ENCODE measurements at regions not wholly inside any gene's neighbourhood (a gene's known extent, or its start where the extent isn't known, plus 50 kb on each side); places are given as distances from the start of the nearest gene placed in this dataset.

DNA sequence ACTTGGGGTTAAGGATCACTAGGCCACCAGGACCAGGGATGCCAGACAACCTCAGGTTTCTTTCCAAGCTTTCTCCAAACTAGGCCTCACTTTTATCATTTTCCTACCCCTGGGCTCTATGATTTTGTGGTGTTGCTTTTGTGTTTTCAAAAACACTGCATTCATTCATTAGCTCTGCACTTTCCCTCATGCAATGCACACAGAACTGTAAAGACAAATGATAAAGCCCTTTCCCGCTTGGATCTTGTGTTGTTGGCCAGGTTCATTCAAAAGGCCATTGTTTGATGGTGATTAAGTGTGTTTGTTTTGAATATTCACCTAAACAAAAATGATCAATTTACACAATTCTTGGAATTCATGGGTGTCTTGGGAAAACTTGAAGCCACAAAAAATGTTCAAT lies 210.7 kb upstream of the TNP1 start:
- Histone ChIP-seq H3F3A (replicated peaks; ENCODE audit: low read depth) (no peaks in the 10 kb centered on the region), H3K4me1 (ENCODE audit: insufficient read depth) (no peaks in the 10 kb centered on the region), H3K4me3 (no peak overlapping the region), H4K20me1 (replicated peaks; ENCODE audit: insufficient read depth) (no peaks in the 10 kb centered on the region), H3K27me3 (ENCODE audit: insufficient read depth) (no peaks in the 10 kb centered on the region), H2AFZ (no peak overlapping the region; the same call in 1 of the 2 replicates), H3K79me2 (replicated peaks; ENCODE audit: insufficient read depth) (no peaks in the 10 kb centered on the region), H3K4me2 (no peak overlapping the region), H3K36me3 (ENCODE audit: insufficient read depth) (no peaks in the 10 kb centered on the region), H3K9me2 (ENCODE audit: insufficient read depth) (no peaks in the 10 kb centered on the region), H3K27ac (ENCODE audit: low read depth) (no peak overlapping the region)
- Mint-ChIP-seq H3K9me3 (peaks cover 7% of the 10 kb centered on the region; the same call in 2 of the 3 replicates), H3K27me3 (ENCODE audit: insufficient read depth, low read depth, poor library complexity) (peaks cover 1% of the 10 kb centered on the region), H3K36me3 (ENCODE audit: low read depth) (no peaks in the 10 kb centered on the region; the same call in 2 of the 3 replicates), H3K4me3 (no peak overlapping the region), H3K27ac (no peak overlapping the region), H3K4me1 (no peaks in the 10 kb centered on the region)
- no peak for ATAC-seq
- DNase-seq (ENCODE audit: low spot score): no peak
- TF ChIP-seq NANOG (IDR thresholded peaks at IDR 0.05; ENCODE audit: borderline replicate concordance): no peak
- TF ChIP-seq, protein P1, sequence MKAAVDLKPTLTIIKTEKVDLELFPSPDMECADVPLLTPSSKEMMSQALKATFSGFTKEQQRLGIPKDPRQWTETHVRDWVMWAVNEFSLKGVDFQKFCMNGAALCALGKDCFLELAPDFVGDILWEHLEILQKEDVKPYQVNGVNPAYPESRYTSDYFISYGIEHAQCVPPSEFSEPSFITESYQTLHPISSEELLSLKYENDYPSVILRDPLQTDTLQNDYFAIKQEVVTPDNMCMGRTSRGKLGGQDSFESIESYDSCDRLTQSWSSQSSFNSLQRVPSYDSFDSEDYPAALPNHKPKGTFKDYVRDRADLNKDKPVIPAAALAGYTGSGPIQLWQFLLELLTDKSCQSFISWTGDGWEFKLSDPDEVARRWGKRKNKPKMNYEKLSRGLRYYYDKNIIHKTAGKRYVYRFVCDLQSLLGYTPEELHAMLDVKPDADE (IDR thresholded peaks at IDR 0.05): no peak
- no peak for TF ChIP-seq EZH2phosphoT487 (IDR thresholded peaks at IDR 0.05; ENCODE audit: unreplicated experiment)
- TF ChIP-seq, protein P2, sequence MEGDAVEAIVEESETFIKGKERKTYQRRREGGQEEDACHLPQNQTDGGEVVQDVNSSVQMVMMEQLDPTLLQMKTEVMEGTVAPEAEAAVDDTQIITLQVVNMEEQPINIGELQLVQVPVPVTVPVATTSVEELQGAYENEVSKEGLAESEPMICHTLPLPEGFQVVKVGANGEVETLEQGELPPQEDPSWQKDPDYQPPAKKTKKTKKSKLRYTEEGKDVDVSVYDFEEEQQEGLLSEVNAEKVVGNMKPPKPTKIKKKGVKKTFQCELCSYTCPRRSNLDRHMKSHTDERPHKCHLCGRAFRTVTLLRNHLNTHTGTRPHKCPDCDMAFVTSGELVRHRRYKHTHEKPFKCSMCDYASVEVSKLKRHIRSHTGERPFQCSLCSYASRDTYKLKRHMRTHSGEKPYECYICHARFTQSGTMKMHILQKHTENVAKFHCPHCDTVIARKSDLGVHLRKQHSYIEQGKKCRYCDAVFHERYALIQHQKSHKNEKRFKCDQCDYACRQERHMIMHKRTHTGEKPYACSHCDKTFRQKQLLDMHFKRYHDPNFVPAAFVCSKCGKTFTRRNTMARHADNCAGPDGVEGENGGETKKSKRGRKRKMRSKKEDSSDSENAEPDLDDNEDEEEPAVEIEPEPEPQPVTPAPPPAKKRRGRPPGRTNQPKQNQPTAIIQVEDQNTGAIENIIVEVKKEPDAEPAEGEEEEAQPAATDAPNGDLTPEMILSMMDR (conservative IDR thresholded peaks at IDR 0.05; ENCODE audit: low read depth in 2 of 2): no peak
- no peak for TF ChIP-seq CREB1 (CRISPR knock-in tag; IDR thresholded peaks at IDR 0.05; ENCODE audit: low read depth)
- TF ChIP-seq REST (IDR thresholded peaks at IDR 0.05; ENCODE audit: unreplicated experiment): no peak

- TF ChIP-seq EZH2phosphoT487 (IDR thresholded peaks at IDR 0.05; ENCODE audit: unreplicated experiment) (no peak), STAT1 (IDR thresholded peaks at IDR 0.05; ENCODE audit: unreplicated experiment) (no peak), NANOG (IDR thresholded peaks at IDR 0.05; ENCODE audit: borderline replicate concordance) (no peak)
- TF ChIP-seq, protein P1 (IDR thresholded peaks at IDR 0.05): no peak
- Histone ChIP-seq H4K20me1 (replicated peaks; ENCODE audit: insufficient read depth) (no peaks in the 10 kb centered on the region), H3K36me3 (ENCODE audit: insufficient read depth) (no peaks in the 10 kb centered on the region), H3K27ac (ENCODE audit: low read depth) (no peak overlapping the region), H3F3A (replicated peaks; ENCODE audit: low read depth) (no peaks in the 10 kb centered on the region), H3K4me3 (no peak overlapping the region), H3K4me1 (ENCODE audit: insufficient read depth) (0 out of 2 replicates have a peak, but pooled peaks cover under 1% of the 10 kb centered on the region), H2AFZ (no peak overlapping the region; the same call in 1 of the 2 replicates), H3K27me3 (ENCODE audit: insufficient read depth) (no peaks in the 10 kb centered on the region), H3K79me2 (replicated peaks; ENCODE audit: insufficient read depth) (no peaks in the 10 kb centered on the region), H3K4me2 (no peak overlapping the region), H3K9me2 (ENCODE audit: insufficient read depth) (no peaks in the 10 kb centered on the region)
- Mint-ChIP-seq H3K4me1 (no peaks in the 10 kb centered on the region), H3K36me3 (ENCODE audit: low read depth) (no peaks in the 10 kb centered on the region; the same call in 2 of the 3 replicates), H3K27ac (no peak overlapping the region), H3K9me3 (peaks cover 7% of the 10 kb centered on the region; the same call in 2 of the 3 replicates), H3K4me3 (no peak overlapping the region), H3K27me3 (ENCODE audit: insufficient read depth, low read depth, poor library complexity) (peaks cover 1% of the 10 kb centered on the region)
- DNase-seq (ENCODE audit: low spot score): no peak
- no peak for ATAC-seq
Observed at GRCh38 chr2:217070043-217070430, 210.2 kb upstream of the TNP1 start.
